HepG2 (cell line): ENCODE measurements at regions not wholly inside any gene's neighbourhood (a gene's known extent, or its start where the extent isn't known, plus 50 kb on each side); places are given as distances from the start of the nearest gene placed in this dataset.

Experiments
- ATAC-seq: fragments of 200-7000 bp; cut with Tn5 transposase; 3 replicates; pipeline ENCODE4 v1.9.1; 2020; ENCODE audit warnings: mild to moderate bottlenecking, moderate library complexity
- BruUV-seq: library from RNA; stranded (reverse); fragments of 400-500 nt; replicated peaks from 2 replicates; lab custom pipeline; 2021; lab: Mats Ljungman, UMichigan
- CTCF ChIA-PET: fragments of 300-600 bp; formaldehyde crosslinking; extraction: SDS; loops from one replicate; lab custom pipeline; 2021; ENCODE audit warnings: low total read pairs, inconsistent platforms, low intra/inter-chr PET ratio; lab: Yijun Ruan, JAX
- POLR2A ChIA-PET: fragments of 350-600 bp; sonication (Branson Sonifier 250); formaldehyde crosslinking; loops from one replicate; lab custom pipeline; 2020; ENCODE audit warnings: antibody characterized with exemption, inconsistent platforms; lab: Yijun Ruan, JAX
- DNase-seq: peaks from one replicate; pipeline ENCODE4 v3.0.0-alpha.2; 2015; ENCODE audit warnings: low spot score
- FAIRE-seq: peaks from 3 replicates; lab custom pipeline; 2011; peaks lifted over from hg19 to GRCh38; lab: Jason Lieb, UNC
- H2AFZ ChIP-seq: one replicate; pipeline ENCODE4 v1.6.1; 2011; ENCODE audit warnings: low read length, inconsistent platforms
- H3K27ac ChIP-seq: fragments of 300-600 bp; 3 replicates; pipeline ENCODE4 v1.8.0; 2011; ENCODE audit warnings: mixed run types, mild to moderate bottlenecking, mixed read lengths, low read length, inconsistent platforms; ENCODE audit not compliant: insufficient read depth; ENCODE audit errors: extremely low read length
- H3K27me3 ChIP-seq, 2 experiments: fragments of 200-600 bp in 1 of 2; 2 replicates in 1 of 2; 3 replicates in 1 of 2; pipeline versions ENCODE4 v1.6.0 to v1.8.0; 2011; ENCODE audit warnings: low read length in 2 of 2, mild to moderate bottlenecking in 2 of 2, moderate library complexity in 2 of 2, inconsistent platforms in 1 of 2; ENCODE audit not compliant: insufficient read depth in 2 of 2, control insufficient read depth in 1 of 2
- H3K36me3 ChIP-seq, 2 experiments: fragments of 200-600 bp in 1 of 2; replicated peaks in 1 of 2; 2 replicates in 1 of 2; 3 replicates in 1 of 2; pipeline versions ENCODE4 v1.5.1 to v1.8.0; 2011; ENCODE audit warnings: low read length in 2 of 2, inconsistent platforms in 1 of 2; ENCODE audit not compliant: insufficient read depth in 2 of 2, control insufficient read depth in 1 of 2
- H3K4me1 ChIP-seq: 2 replicates; pipeline ENCODE4 v1.5.1; 2012; ENCODE audit warnings: low read length, inconsistent platforms; ENCODE audit not compliant: insufficient read depth
- H3K4me2 ChIP-seq: 2 replicates; pipeline ENCODE4 v1.6.0; 2011; ENCODE audit warnings: low read depth, low read length, inconsistent platforms
- H3K4me3 ChIP-seq, 3 experiments: fragments of 200-600 bp in 1 of 3; sonication (generic), shearing (Covaris generic) in 1 of 3; replicated peaks in 1 of 3; 2 replicates each; pipeline ENCODE4 v1.5.1; 2011 to 2016; ENCODE audit warnings: low read length in 3 of 3, inconsistent platforms in 2 of 3, low read depth in 2 of 3, mild to moderate bottlenecking in 2 of 3, control low read depth in 1 of 3, mixed read lengths in 1 of 3; ENCODE audit not compliant: insufficient read depth in 1 of 3
- H3K79me2 ChIP-seq: one replicate; pipeline ENCODE4 v1.6.1; 2011; ENCODE audit warnings: low read length, inconsistent platforms; ENCODE audit not compliant: insufficient read depth
- H3K9ac ChIP-seq: 2 replicates; pipeline ENCODE4 v1.6.0; 2011; ENCODE audit warnings: mild to moderate bottlenecking, low read depth, low read length, inconsistent platforms; ENCODE audit not compliant: insufficient read depth
- H3K9me3 ChIP-seq: 2 replicates; pipeline ENCODE4 v1.5.1; 2012; ENCODE audit warnings: mild to moderate bottlenecking, low read length
- H4K20me1 ChIP-seq: 2 replicates; pipeline ENCODE4 v1.6.0; 2011; ENCODE audit warnings: inconsistent platforms, mild to moderate bottlenecking, low read length, moderate library complexity; ENCODE audit not compliant: insufficient read depth
- KDM6A ChIP-seq: IDR thresholded peaks from 2 replicates; pipeline ENCODE4 v1.6.1; 2016; ENCODE audit warnings: low read depth
- KLF12 ChIP-seq: sonication (generic); formaldehyde crosslinking; IDR thresholded peaks from 2 replicates; pipeline ENCODE4 v1.4.0; 2020; ENCODE audit warnings: missing genetic modification reagents, borderline replicate concordance
- NCOA1 ChIP-seq: sonication (generic); formaldehyde crosslinking; IDR thresholded peaks from 2 replicates; pipeline ENCODE4 v1.9.0; 2021; ENCODE audit warnings: missing genetic modification reagents
- NFRKB ChIP-seq: fragments of 450-650 bp; IDR thresholded peaks from 2 replicates; pipeline ENCODE4 v1.6.1; 2017
- NR3C1 ChIP-seq: sonication (generic); formaldehyde crosslinking; IDR thresholded peaks from 2 replicates; pipeline ENCODE4 v1.4.0; 2020; ENCODE audit warnings: missing genetic modification reagents
- PPARG ChIP-seq: conservative IDR thresholded peaks from 2 replicates; pipeline ENCODE4 v1.6.1; 2016; ENCODE audit warnings: missing biosample characterization, missing genetic modification reagents
- TSC22D2 ChIP-seq: sonication (generic); formaldehyde crosslinking; IDR thresholded peaks from 2 replicates; pipeline ENCODE4 v1.5.1; 2020; ENCODE audit warnings: missing genetic modification reagents, mild to moderate bottlenecking, borderline replicate concordance
- ZNF10 ChIP-seq: sonication (generic); formaldehyde crosslinking; IDR thresholded peaks from 2 replicates; pipeline ENCODE4 v1.4.0; 2020; ENCODE audit warnings: mild to moderate bottlenecking, low read depth, missing genetic modification reagents, borderline replicate concordance
- ZNF598 ChIP-seq: sonication (generic); formaldehyde crosslinking; IDR thresholded peaks from 2 replicates; pipeline ENCODE4 v1.5.1; 2020; ENCODE audit warnings: mild to moderate bottlenecking, missing genetic modification reagents, borderline replicate concordance
- ZNF841 ChIP-seq: sonication (generic); formaldehyde crosslinking; IDR thresholded peaks from 2 replicates; pipeline ENCODE4 v1.8.1; 2023; ENCODE audit warnings: missing genetic modification reagents, borderline replicate concordance
- ZNF891 ChIP-seq: sonication (generic); formaldehyde crosslinking; IDR thresholded peaks from 2 replicates; pipeline ENCODE4 v1.5.0; 2020; ENCODE audit warnings: mild to moderate bottlenecking, missing genetic modification reagents
- WGBS: methylation state at CpG from one replicate; pipeline ENCODE4 v1.1.6; 2017; ENCODE audit warnings: low lambda C conversion rate; 5-methylcytosine and 5-hydroxymethylcytosine counted together
- in situ Hi-C: cut with HindIII; loops from 2 replicates; pipeline ENCODE4 v1.10.0; 2017; ENCODE audit warnings: low pct_unique_long_range_greater_than_20kb; ENCODE audit not compliant: extremely low pct_ligation_motif_present
- intact Hi-C: fragments of 100-400 bp; cut with micrococcal nuclease; formaldehyde crosslinking; loops from one replicate; pipeline ENCODE4 v1.10.0; 2022; ENCODE audit not compliant: unreplicated experiment
- TF ChIP-seq, protein P1 (sequence below): sonication (generic); formaldehyde crosslinking; IDR thresholded peaks from 2 replicates; pipeline ENCODE4 v1.4.0; 2020; ENCODE audit warnings: missing genetic modification reagents, borderline replicate concordance
- TF ChIP-seq, protein P2 (sequence below): sonication (generic); formaldehyde crosslinking; IDR thresholded peaks from 2 replicates; pipeline ENCODE4 v1.5.0; 2020; ENCODE audit warnings: mild to moderate bottlenecking, missing genetic modification reagents

DNA sequence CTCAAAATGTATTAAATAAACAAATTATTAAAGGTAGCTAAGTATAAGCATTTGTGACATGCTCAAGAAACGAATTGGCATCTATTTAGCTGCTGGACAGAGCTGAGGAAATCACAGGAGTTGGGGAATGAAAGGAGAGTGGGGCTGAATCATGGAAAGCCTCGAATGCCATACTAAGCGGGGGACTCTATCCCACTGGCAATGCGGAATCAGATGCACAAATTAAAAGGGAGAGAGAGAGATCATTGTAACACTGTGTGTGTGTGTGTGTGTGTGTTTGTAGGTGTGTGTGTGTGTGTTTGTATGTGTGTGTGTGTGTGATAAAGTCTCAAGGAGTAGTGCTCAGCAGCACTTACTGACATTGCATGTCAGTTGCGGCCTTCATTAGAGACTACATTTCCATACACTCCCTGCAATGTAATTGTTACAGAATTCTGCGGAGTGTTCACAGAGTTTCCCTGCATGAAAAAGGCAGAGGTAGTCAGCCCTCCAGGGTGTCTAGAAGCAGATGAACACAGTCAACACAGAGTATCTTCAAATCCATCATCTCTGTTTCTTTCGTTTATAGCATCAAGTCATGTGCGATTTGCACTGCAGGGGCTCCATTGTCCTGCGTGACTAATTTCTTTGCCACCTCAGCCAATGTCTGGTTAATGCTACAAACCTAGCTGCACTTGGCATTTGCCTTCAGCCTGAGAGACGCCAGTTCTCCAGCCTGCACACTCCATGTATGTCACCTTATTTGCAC, 111.7 kb upstream of the CYRIA start:
- POLR2A ChIA-PET: no interaction called here

More for the DNA sequence above, 111.7 kb upstream of the CYRIA start:
- no peak for FAIRE-seq
- Histone ChIP-seq H3K4me2 (no peak overlapping the region), H4K20me1 (no peaks in the 10 kb centered on the region), H3K4me3 (no peak overlapping the region), H3K36me3 (no peaks in the 10 kb centered on the region), H3K27me3 (no peaks in the 10 kb centered on the region), H2AFZ (no peak overlapping the region), H3K27ac (no peak overlapping the region), H3K9ac (no peak overlapping the region), H3K4me1 (peaks cover 7% of the 10 kb centered on the region; the same call in 1 of the 2 replicates), H3K79me2 (no peaks in the 10 kb centered on the region), H3K9me3 (no peaks in the 10 kb centered on the region)
- CTCF ChIA-PET: interaction anchor here (6.7 kb wide), 1 partner anchor 123 kb away, joined by 112 read pairs; no protein-coding TSS in a partner anchor
- WGBS: 62% methylated on average over 10 of the region's 10 CpGs
- no TSS peak for BruUV-seq
- no peak for TF ChIP-seq NR3C1 (CRISPR knock-in tag)
- TF ChIP-seq, protein P1, sequence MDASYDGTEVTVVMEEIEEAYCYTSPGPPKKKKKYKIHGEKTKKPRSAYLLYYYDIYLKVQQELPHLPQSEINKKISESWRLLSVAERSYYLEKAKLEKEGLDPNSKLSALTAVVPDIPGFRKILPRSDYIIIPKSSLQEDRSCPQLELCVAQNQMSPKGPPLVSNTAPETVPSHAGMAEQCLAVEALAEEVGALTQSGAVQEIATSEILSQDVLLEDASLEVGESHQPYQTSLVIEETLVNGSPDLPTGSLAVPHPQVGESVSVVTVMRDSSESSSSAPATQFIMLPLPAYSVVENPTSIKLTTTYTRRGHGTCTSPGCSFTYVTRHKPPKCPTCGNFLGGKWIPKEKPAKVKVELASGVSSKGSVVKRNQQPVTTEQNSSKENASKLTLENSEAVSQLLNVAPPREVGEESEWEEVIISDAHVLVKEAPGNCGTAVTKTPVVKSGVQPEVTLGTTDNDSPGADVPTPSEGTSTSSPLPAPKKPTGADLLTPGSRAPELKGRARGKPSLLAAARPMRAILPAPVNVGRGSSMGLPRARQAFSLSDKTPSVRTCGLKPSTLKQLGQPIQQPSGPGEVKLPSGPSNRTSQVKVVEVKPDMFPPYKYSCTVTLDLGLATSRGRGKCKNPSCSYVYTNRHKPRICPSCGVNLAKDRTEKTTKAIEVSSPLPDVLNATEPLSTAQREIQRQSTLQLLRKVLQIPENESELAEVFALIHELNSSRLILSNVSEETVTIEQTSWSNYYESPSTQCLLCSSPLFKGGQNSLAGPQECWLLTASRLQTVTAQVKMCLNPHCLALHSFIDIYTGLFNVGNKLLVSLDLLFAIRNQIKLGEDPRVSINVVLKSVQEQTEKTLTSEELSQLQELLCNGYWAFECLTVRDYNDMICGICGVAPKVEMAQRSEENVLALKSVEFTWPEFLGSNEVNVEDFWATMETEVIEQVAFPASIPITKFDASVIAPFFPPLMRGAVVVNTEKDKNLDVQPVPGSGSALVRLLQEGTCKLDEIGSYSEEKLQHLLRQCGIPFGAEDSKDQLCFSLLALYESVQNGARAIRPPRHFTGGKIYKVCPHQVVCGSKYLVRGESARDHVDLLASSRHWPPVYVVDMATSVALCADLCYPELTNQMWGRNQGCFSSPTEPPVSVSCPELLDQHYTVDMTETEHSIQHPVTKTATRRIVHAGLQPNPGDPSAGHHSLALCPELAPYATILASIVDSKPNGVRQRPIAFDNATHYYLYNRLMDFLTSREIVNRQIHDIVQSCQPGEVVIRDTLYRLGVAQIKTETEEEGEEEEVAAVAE: no peak
- no peak for TF ChIP-seq ZNF841 (CRISPR knock-in tag)
- TF ChIP-seq ZNF891 (CRISPR knock-in tag): no peak
- no peak for TF ChIP-seq PPARG
- TF ChIP-seq NCOA1: no peak
- no peak for TF ChIP-seq KDM6A (CRISPR knock-in tag)
- no peak for TF ChIP-seq ZNF598 (CRISPR knock-in tag)
- no peak for TF ChIP-seq NFRKB
- no peak for TF ChIP-seq ZNF10 (CRISPR knock-in tag)
- TF ChIP-seq KLF12 (CRISPR knock-in tag): no peak
- TF ChIP-seq TSC22D2 (CRISPR knock-in tag): no peak
- TF ChIP-seq, protein P2, sequence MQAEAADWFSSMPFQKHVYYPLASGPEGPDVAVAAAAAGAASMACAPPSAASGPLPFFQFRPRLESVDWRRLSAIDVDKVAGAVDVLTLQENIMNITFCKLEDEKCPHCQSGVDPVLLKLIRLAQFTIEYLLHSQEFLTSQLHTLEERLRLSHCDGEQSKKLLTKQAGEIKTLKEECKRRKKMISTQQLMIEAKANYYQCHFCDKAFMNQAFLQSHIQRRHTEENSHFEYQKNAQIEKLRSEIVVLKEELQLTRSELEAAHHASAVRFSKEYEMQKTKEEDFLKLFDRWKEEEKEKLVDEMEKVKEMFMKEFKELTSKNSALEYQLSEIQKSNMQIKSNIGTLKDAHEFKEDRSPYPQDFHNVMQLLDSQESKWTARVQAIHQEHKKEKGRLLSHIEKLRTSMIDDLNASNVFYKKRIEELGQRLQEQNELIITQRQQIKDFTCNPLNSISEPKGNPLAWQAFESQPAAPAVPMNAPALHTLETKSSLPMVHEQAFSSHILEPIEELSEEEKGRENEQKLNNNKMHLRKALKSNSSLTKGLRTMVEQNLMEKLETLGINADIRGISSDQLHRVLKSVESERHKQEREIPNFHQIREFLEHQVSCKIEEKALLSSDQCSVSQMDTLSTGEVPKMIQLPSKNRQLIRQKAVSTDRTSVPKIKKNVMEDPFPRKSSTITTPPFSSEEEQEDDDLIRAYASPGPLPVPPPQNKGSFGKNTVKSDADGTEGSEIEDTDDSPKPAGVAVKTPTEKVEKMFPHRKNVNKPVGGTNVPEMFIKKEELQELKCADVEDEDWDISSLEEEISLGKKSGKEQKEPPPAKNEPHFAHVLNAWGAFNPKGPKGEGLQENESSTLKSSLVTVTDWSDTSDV (CRISPR knock-in tag): no peak
- in situ Hi-C loops: loop anchor here (5.0 to 10.0 kb wide), 2 partner anchors 125 to 888 kb away; no protein-coding TSS in a partner anchor
- ATAC-seq: no peak
- intact Hi-C loops: loop anchor here (10.0 kb wide), 1 partner anchor 898 kb away; no protein-coding TSS in a partner anchor
- no peak for DNase-seq
